Activated CD4-positive, alpha-beta T cell treated with anti-CD3 and anti-CD28 coated beads, Interleukin-2, amount 50 U/mL, for 4 hours (primary cell): ENCODE measurements at regions not wholly inside any gene's neighbourhood (a gene's known extent, or its start where the extent isn't known, plus 50 kb on each side); places are given as distances from the start of the nearest gene placed in this dataset.

Experiments
- DNase-seq, 2 experiments: peaks; one replicate each; pipeline ENCODE4 v3.0.0-alpha.2; 2020

DNA sequence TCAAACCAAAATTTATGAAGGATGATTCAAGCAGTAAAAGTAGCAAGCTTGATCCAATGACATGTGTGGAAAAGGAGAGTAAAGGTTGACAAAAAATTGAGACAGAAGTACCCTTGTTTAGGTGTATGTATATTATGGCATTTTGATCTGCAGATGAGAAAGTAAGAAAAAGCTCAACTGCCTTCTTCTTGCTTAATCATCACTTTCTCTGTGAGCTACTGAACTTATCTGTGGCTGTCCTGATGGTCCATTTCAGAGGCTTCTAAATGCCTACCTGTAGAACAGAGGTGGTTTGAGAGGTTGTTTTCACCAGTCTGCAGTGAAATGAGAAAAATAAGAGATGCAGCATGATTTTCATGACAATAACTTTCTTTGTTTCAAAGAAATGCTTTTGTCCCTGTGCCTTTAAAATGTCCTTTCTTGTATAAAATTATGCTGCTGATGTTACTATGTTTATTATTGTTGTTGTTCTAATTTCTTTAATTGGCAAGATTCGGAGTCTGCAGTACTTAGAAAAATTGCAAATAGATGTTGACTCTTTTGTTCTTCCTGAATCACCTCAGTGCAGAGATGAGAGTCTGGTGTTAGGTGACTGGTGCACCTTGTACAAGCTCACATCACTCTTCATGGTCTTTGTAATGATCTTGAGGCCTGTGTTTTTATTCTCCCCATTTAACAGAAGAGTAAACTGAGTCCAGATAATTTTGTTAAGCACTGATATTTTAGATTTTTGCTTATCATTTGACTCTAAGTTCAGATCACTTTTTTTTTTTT lies 821.9 kb downstream of the VRK1 start:
- no peak for DNase-seq

DNA sequence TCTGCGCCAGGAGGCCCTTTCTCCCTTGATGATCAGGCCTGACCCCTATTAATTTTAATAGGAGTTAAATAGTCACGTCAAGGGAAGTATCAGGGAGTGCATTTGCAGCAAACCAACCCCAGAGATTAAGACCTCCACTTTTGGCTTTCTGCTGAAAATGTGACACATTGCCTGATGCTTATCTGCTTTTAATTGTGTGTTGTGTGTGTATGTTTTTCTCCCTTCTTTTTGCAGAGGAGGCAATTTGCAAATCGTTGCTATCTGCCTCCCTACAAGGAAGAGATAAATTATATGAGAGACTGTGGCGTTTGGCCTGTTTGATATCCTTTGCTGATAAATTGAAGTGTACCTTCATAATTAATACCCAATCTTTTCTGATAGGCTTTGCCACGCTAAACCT lies 822.9 kb downstream of the VRK1 start:
- DNase-seq = no peak

- no peak for DNase-seq
Observed at GRCh38 chr14:97624985-97625384, 827.8 kb downstream of the VRK1 start.

DNA sequence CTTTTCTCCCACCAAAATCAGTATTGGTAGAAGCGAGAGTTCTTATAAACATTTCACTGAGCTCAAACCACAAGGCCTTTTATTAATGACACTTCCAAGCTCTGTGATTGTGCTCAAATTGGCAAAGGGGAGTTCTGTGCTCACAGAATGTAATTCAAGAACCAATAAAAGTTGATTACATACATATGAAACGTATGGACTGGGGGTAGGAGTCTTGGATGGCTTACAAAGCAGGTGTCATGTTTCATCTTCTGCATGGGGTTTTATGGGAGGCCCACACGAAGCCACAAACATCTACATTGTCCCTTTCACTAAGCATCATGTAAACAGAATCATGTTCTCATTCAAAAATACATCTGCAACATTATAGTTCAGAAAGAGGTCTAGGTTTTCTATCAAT lies 828.3 kb downstream of the VRK1 start:
- DNase-seq = no peak

GRCh38 chr14:97626088-97626487 lies 828.9 kb downstream of the VRK1 start:
- DNase-seq = no peak

DNA sequence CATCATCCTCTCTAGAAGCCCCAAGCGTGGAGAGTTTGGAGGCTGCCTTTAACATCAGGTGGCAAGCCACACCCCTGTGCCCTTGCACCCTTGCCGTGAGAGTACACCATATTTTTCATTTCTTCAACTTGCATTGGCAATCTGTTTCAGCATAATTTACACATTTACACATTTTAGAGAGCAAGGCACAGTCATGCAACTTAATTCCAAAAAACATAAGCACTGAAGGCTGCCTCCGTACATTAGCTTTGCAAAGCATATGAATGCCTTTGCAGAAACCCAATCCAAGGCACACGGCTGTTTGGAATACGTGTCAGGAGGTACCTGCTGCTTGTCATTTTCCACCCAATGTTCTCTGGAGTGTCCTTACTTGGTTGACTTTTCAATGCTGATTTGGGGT lies 833.1 kb downstream of the VRK1 start:
- no peak for DNase-seq

GRCh38 chr14:97633131-97633738 lies 836.1 kb downstream of the VRK1 start:
- DNase-seq = no peak

DNA sequence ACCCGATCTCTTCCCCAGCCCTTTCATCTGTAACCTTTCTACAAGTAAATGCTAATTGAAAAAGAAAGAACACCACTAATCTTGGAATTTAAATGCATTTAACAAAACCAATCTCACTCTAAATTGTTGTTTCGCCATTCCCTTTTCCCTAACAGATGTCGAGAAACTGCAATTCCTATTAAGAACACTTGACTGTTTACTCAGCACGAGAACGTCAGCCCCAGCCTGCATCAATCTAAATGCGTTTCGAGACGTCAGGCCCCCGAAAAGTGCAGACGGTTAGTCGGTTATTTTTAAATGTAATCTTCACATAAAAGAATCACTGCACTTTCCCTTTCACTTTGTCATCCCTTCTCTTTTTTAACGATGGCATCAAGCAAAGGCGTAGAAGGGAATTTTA lies 837.6 kb downstream of the VRK1 start:
- peak; percentile 15 to 27 for DNase-seq

GRCh38 chr14:97638864-97639263 lies 841.7 kb downstream of the VRK1 start:
- no peak for DNase-seq

DNA sequence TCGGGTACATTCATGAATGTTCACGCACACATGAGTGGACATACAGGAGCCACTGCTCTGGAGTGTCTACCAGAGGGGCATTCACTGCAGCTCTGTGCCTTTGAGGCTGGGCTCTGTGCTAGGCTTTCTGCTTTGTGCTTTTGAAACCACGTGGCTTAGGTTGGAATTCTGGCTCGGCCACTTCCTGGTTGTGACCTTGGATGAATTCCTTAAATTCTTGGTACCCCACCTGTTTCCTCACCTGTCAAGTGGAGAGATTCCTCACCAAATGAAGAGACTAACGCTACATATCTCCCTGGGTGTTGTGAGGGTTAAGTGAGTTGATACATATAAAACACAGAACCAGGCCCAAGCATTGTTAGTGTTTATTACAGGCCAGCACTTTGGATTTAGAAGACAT lies 842.8 kb downstream of the VRK1 start:
- no peak for DNase-seq

- no peak for DNase-seq
Observed at GRCh38 chr14:97641827-97642226, 844.6 kb downstream of the VRK1 start.

GRCh38 chr14:97642631-97643030 lies 845.4 kb downstream of the VRK1 start:
- no peak for DNase-seq

GRCh38 chr14:97644365-97644764 lies 847.2 kb downstream of the VRK1 start:
- no peak for DNase-seq

GRCh38 chr14:97649752-97650151 lies 852.6 kb downstream of the VRK1 start:
- DNase-seq = no peak

- no peak for DNase-seq
Observed at GRCh38 chr14:97655169-97655948, 858.2 kb downstream of the VRK1 start.

GRCh38 chr14:97657609-97658008 lies 860.4 kb downstream of the VRK1 start:
- DNase-seq = no peak

DNA sequence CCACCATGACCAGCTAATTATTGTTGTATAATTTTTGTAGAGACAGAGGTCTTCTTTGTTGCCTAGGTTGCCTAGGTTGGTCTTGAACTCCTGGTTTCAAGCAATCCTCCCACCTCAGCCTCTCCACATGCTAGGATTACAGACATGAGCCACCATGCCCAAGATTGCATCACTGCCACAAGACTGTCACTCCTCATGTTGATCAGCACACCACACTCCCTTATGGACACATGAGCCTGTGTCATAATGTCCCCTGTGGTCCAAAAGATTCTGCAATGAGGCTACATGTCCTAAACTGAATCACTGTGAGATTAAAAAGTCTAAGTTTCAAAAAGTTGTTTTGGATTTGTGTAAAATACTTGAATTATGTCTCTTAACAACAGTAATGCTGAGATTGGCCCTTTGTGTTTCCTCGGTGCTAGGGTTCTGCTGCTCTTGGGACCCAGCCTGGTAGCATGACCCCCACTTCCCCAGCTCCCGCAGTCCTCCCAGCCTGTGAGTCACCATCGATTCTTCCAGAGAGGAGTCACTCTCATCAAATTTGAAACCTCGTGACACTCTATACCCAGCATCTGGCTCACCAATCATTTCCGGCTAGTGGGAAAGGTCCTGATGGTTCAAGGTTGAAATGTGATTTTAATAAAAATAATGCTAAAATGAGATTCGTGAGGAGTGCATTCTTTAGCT lies 890.9 kb downstream of the VRK1 start:
- no peak for DNase-seq

GRCh38 chr14:97688631-97689336 lies 891.6 kb downstream of the VRK1 start:
- no peak for DNase-seq

DNA sequence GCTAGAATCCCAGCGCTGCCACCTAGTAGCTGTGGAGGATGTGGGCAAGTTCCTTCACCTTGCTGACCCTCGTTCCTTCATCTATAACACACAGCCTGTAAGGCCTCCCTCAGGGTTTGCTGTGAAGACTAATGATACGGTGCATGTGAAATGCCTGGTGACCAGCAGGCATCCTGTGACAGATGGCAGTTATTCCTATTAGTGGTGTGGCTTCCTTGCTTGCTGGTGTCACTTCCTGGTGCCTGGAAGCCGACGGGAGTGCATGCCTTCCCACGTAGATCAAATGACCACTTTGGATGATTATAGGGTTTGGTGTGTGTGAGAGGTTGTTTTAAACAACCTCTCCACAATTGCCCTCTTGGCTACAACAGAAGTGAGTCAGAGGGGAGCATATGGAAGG lies 894.9 kb downstream of the VRK1 start:
- DNase-seq = no peak

- no peak for DNase-seq
Observed at GRCh38 chr14:97695456-97695981, 898.3 kb downstream of the VRK1 start.

DNA sequence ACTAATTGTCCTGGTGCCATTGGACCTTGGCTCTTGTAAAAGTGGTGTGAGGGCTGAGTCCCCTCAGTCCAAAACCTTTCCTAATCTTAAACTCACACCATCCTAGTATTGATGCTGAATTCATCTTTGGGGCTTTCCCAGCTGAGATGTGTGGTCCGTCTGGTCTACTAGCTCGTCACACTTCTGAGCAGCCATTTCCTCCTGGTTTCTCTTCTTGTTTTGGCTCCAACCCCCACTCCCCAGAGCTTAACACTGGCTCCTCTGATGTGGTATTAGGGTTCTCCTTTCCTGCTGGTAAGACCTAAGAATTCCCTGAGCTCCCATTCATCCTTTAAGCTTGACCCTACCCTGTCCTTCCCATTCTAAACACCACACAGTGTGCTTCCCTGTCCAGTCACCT lies 900.6 kb downstream of the VRK1 start:
- DNase-seq = peak in 1 of 2 experiments; percentile 13

DNA sequence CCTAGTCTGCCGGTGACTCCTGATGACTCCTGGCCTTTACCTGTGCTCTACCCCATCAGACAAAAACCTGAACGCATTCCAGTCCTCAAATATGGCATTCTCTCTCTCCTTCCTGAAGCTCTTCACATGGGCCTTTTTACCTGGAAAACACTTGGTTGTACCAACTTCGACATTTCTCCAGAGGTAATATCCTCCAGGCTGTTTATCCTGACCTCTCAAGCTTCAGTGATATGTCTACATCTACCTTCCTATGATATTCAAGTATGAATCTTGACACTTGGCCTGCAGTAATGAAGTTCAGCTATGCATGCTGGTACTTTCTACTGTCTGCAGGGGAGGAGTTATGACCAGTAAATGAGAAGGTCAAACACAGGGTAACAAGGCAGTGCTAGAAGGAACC lies 901.8 kb downstream of the VRK1 start:
- DNase-seq = no peak
